Uterus (tissue), 3 donors: ENCODE measurements at regions not wholly inside any gene's neighbourhood (a gene's known extent, or its start where the extent isn't known, plus 50 kb on each side); places are given as distances from the start of the nearest gene placed in this dataset.

Experiments
- DNase-seq, 2 donors: peaks; one replicate each; pipeline ENCODE4 v3.0.0-alpha.2; 2019 to 2020
- H3K27ac ChIP-seq, 2 donors: fragments of 200-600 bp; sonication (generic); 1 replicate in 1 of 2; 2 replicates in 1 of 2; pipeline ENCODE4 v1.5.1; 2016 to 2018
- H3K27me3 ChIP-seq, 2 donors: fragments of 200-600 bp; sonication (generic); one replicate each; pipeline ENCODE4 v1.5.1; 2018 to 2019; ENCODE audit warnings: control low read depth in 1 of 2
- H3K36me3 ChIP-seq, 2 donors: fragments of 200-600 bp; sonication (generic); one replicate each; pipeline ENCODE4 v1.5.1; 2019; ENCODE audit warnings: control low read depth in 1 of 2
- H3K4me1 ChIP-seq, 2 donors: fragments of 200-600 bp; sonication (generic); one replicate each; pipeline ENCODE4 v1.5.1; 2018 to 2019; ENCODE audit warnings: control low read depth in 1 of 2
- H3K4me3 ChIP-seq, 2 donors: fragments of 200-600 bp; sonication (generic); 1 replicate in 1 of 2; 2 replicates in 1 of 2; pipeline ENCODE4 v1.5.1; 2018 to 2019; ENCODE audit warnings: mild to moderate bottlenecking in 1 of 2
- H3K9me3 ChIP-seq, 2 donors: fragments of 200-600 bp; sonication (generic); one replicate each; pipeline ENCODE4 v1.5.1; 2019; ENCODE audit warnings: control low read depth in 1 of 2
- POLR2A ChIP-seq, 2 donors: fragments of 450-650 bp; IDR thresholded peaks; one replicate each; pipeline ENCODE4 v1.6.1; 2016; ENCODE audit warnings: antibody characterized with exemption in 2 of 2, mild to moderate bottlenecking in 1 of 2, moderate library complexity in 1 of 2
- intact Hi-C: fragments of 100-400 bp; cut with DNase I; formaldehyde crosslinking; loops from one replicate; pipeline ENCODE4 v1.15.1; 2023; ENCODE audit warnings: low total_unique reads
- TF ChIP-seq, protein P1 (sequence below), 4 experiments: fragments of 200-600 bp in 2 of 4; fragments of 450-650 bp in 2 of 4; sonication (generic) in 2 of 4; IDR thresholded peaks; one replicate each; pipeline ENCODE4 v1.5.1; 2016 to 2019; ENCODE audit warnings: antibody characterized with exemption in 4 of 4, mild to moderate bottlenecking in 2 of 4, moderate library complexity in 1 of 4
- donor health status: DM: yes; HTN: yes; CAD: no.

DNA sequence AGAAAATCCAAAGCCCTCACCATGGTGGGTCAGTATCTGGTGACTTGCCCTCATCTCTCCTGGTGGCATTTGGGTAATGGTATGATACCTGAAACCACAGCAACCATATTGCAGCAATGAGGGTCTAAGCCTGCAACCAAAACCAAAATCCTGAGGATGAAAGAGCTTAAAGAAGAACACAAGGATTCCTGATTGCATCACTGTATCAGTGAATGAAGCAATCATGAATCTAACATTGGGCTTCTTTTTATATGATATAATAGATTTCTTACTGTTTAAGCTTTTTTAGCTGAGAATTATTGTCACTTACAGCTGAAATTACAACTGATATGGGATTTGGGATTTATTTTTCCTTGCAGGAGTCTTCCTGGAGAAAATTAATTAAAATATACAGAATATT lies 269.9 kb downstream of the MEF2C start:
- Histone ChIP-seq H3K4me1 (no peaks in the 10 kb centered on the region), H3K27ac (no peak overlapping the region), H3K4me3 (no peak overlapping the region), H3K27me3 (no peaks in the 10 kb centered on the region), H3K9me3 (peaks cover 0 to 6% of the 10 kb centered on the region in 2 donors), H3K36me3 (no peaks in the 10 kb centered on the region)
- intact Hi-C loops: no loop called here
- TF ChIP-seq, protein P1, sequence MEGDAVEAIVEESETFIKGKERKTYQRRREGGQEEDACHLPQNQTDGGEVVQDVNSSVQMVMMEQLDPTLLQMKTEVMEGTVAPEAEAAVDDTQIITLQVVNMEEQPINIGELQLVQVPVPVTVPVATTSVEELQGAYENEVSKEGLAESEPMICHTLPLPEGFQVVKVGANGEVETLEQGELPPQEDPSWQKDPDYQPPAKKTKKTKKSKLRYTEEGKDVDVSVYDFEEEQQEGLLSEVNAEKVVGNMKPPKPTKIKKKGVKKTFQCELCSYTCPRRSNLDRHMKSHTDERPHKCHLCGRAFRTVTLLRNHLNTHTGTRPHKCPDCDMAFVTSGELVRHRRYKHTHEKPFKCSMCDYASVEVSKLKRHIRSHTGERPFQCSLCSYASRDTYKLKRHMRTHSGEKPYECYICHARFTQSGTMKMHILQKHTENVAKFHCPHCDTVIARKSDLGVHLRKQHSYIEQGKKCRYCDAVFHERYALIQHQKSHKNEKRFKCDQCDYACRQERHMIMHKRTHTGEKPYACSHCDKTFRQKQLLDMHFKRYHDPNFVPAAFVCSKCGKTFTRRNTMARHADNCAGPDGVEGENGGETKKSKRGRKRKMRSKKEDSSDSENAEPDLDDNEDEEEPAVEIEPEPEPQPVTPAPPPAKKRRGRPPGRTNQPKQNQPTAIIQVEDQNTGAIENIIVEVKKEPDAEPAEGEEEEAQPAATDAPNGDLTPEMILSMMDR (IDR thresholded peaks at IDR 0.05): no peak
- TF ChIP-seq POLR2A (IDR thresholded peaks at IDR 0.05): no peak
- no peak for DNase-seq

DNA sequence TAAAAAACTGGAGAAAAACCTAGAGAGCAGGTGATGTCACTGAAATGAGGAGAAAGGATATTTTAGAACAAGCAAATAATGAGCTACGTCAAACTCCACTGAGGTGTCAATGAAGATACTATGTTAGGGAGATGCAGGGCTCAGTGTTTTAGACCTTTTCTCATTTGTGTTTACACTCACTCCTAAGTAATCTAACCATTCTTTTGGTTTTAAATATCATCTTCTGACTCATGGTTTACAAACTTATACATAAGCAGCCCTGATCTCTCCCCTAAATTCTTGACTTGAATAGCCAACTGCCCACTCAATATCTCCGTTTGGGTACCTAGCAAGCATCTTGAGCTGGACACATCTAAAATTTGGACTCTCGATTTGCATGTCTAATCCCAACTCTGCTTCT lies 272.4 kb downstream of the MEF2C start:
- Histone ChIP-seq H3K27me3 (no peaks in the 10 kb centered on the region), H3K36me3 (no peaks in the 10 kb centered on the region), H3K4me3 (no peak overlapping the region), H3K4me1 (no peaks in the 10 kb centered on the region), H3K9me3 (peaks cover 0 to 6% of the 10 kb centered on the region in 2 donors), H3K27ac (no peak overlapping the region)
- no peak for DNase-seq
- intact Hi-C loops: no loop called here
- TF ChIP-seq, protein P1 (IDR thresholded peaks at IDR 0.05): no peak
- no peak for TF ChIP-seq POLR2A (IDR thresholded peaks at IDR 0.05)

DNA sequence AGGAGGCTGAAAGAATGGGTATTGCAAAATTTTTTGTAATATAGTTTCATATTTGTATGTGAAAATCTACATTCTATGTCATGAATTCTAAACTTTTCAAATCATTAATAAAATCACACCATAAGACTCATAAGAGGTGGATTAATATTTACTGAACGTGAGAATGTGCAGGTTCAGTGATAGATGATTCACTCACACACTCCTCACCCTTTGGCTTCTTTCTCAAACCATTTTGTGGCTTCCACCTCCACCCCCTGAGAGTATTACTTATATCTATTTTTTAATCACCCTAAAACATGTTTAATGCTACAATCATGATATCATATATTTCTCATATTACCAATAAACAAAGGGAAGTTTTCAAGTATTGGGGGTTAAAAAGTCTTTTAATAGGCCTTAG lies 275.5 kb downstream of the MEF2C start:
- Histone ChIP-seq H3K4me1 (no peaks in the 10 kb centered on the region), H3K36me3 (no peaks in the 10 kb centered on the region), H3K27me3 (no peaks in the 10 kb centered on the region), H3K27ac (no peak overlapping the region), H3K4me3 (no peak overlapping the region), H3K9me3 (no peaks in the 10 kb centered on the region)
- intact Hi-C loops: no loop called here
- DNase-seq: no peak
- no peak for TF ChIP-seq POLR2A (IDR thresholded peaks at IDR 0.05)
- TF ChIP-seq, protein P1 (IDR thresholded peaks at IDR 0.05): no peak

DNA sequence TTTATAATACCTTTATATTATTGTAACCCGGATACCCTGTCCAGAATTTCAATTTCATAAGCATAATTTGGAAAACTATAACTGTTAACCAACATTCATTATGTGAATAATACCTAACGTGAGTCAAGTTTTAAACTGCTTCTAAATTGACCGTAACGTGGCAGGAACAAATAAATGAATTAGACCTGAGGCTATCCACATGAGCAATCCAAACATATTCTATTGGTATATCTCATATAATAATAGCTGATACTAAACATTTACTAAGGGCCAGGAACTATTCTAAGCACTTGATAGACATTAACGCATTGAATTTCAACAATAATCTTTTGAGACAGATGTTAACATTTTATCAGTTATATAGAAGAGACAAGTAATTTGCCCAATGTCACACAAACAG lies 276.4 kb downstream of the MEF2C start:
- no peak overlapping the region for H3K4me3 ChIP-seq
- H3K27me3 ChIP-seq: no peaks in the 10 kb centered on the region
- no peak overlapping the region for H3K27ac ChIP-seq
- H3K9me3 ChIP-seq: no peaks in the 10 kb centered on the region
- no peaks in the 10 kb centered on the region for H3K4me1 ChIP-seq
- intact Hi-C loops: no loop called here
- DNase-seq: no peak
- no peaks in the 10 kb centered on the region for H3K36me3 ChIP-seq
- TF ChIP-seq, protein P1 (IDR thresholded peaks at IDR 0.05): no peak
- TF ChIP-seq POLR2A (IDR thresholded peaks at IDR 0.05): no peak

DNA sequence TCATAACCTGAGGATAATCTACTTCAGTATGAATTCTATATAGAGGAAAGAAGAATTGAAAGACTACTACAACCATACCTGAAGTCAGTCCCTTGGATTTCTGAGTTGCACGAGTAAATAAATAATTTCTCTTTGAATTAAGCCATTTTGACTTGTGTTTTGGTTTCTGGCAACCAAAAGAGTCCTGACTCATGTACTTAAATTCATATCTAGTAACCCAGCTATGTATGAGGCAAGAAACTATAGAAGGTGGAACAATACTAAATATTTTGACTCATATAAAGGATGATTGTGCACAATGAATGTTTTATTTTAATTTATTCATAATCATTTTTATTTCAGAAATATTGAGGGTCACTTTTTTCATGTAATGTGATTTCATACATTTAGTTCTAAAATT lies 276.8 kb downstream of the MEF2C start:
- intact Hi-C loops: no loop called here

More for the DNA sequence above, 276.8 kb downstream of the MEF2C start:
- no peak overlapping the region for H3K4me3 ChIP-seq
- no peak overlapping the region for H3K27ac ChIP-seq
- H3K36me3 ChIP-seq: no peaks in the 10 kb centered on the region
- no peak for DNase-seq
- TF ChIP-seq, protein P1 (IDR thresholded peaks at IDR 0.05): no peak
- no peak for TF ChIP-seq POLR2A (IDR thresholded peaks at IDR 0.05)
- H3K4me1 ChIP-seq: no peaks in the 10 kb centered on the region
- H3K27me3 ChIP-seq: no peaks in the 10 kb centered on the region
- no peaks in the 10 kb centered on the region for H3K9me3 ChIP-seq
